PFSK-1 (cell line): ENCODE measurements at regions not wholly inside any gene's neighbourhood (a gene's known extent, or its start where the extent isn't known, plus 50 kb on each side); places are given as distances from the start of the nearest gene placed in this dataset.

ENCODE experiments used
- POLR2AphosphoS5 ChIP-seq: IDR thresholded peaks from 2 replicates; pipeline ENCODE4 v1.6.1; 2012; ENCODE audit warnings: low read depth, mild to moderate bottlenecking, control low read depth, low read length, moderate library complexity
- SIN3A ChIP-seq: IDR thresholded peaks from 2 replicates; pipeline ENCODE4 v1.6.1; 2012; ENCODE audit warnings: mild to moderate bottlenecking, low read length, moderate library complexity, borderline replicate concordance; ENCODE audit not compliant: insufficient read depth
- TAF1 ChIP-seq: IDR thresholded peaks from 2 replicates; pipeline ENCODE4 v1.6.1; 2012; ENCODE audit warnings: low read length, control low read depth, borderline replicate concordance; ENCODE audit not compliant: insufficient read depth
- TF ChIP-seq, protein P1 (sequence below), 2 experiments: IDR thresholded peaks; 2 replicates each; pipeline versions ENCODE4 v1.6.1 to v1.8.0; 2011 to 2012; ENCODE audit warnings: low read depth in 2 of 2, low read length in 2 of 2, control low read depth in 1 of 2, inconsistent platforms in 1 of 2, mild to moderate bottlenecking in 1 of 2, moderate library complexity in 1 of 2; ENCODE audit not compliant: insufficient read depth in 1 of 2

GRCh38 chr10:130936851-130937250 lies 374.7 kb downstream of the TCERG1L start:
- TF ChIP-seq, protein P1, sequence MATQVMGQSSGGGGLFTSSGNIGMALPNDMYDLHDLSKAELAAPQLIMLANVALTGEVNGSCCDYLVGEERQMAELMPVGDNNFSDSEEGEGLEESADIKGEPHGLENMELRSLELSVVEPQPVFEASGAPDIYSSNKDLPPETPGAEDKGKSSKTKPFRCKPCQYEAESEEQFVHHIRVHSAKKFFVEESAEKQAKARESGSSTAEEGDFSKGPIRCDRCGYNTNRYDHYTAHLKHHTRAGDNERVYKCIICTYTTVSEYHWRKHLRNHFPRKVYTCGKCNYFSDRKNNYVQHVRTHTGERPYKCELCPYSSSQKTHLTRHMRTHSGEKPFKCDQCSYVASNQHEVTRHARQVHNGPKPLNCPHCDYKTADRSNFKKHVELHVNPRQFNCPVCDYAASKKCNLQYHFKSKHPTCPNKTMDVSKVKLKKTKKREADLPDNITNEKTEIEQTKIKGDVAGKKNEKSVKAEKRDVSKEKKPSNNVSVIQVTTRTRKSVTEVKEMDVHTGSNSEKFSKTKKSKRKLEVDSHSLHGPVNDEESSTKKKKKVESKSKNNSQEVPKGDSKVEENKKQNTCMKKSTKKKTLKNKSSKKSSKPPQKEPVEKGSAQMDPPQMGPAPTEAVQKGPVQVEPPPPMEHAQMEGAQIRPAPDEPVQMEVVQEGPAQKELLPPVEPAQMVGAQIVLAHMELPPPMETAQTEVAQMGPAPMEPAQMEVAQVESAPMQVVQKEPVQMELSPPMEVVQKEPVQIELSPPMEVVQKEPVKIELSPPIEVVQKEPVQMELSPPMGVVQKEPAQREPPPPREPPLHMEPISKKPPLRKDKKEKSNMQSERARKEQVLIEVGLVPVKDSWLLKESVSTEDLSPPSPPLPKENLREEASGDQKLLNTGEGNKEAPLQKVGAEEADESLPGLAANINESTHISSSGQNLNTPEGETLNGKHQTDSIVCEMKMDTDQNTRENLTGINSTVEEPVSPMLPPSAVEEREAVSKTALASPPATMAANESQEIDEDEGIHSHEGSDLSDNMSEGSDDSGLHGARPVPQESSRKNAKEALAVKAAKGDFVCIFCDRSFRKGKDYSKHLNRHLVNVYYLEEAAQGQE (IDR thresholded peaks at IDR 0.05; ENCODE audit: insufficient read depth in 1 of 2, low read depth in 2 of 2, low read length in 2 of 2): no peak
- no peak for TF ChIP-seq POLR2AphosphoS5
- no peak for TF ChIP-seq TAF1
- TF ChIP-seq SIN3A: no peak
